HG02642 (cell line): ENCODE measurements at regions not wholly inside any gene's neighbourhood (a gene's known extent, or its start where the extent isn't known, plus 50 kb on each side); places are given as distances from the start of the nearest gene placed in this dataset.
"Not testable (repeated sequence)": the region's sequence is repeated elsewhere in the genome, so short reads cannot be mapped to it uniquely, and the experiment has no call there.

Experiments used
- ATAC-seq: cut with Tn5 transposase; IDR thresholded peaks from one replicate; pipeline ENCODE4 v1.9.1; 2021; ENCODE audit warnings: mild to moderate bottlenecking; ENCODE audit not compliant: unreplicated experiment, poor library complexity

- ATAC-seq, result no peak
Observed at GRCh38 chr12:67892259-67893021, 96.8 kb upstream of the IFNG-AS1 start.

- no peak for ATAC-seq
Observed at GRCh38 chr12:67893022-67893580, 96.1 kb upstream of the IFNG-AS1 start.

GRCh38 chr12:67900418-67900817 lies 88.8 kb upstream of the IFNG-AS1 start:
- ATAC-seq, result not testable (repeated sequence)

GRCh38 chr12:67909091-67909531 lies 80.1 kb upstream of the IFNG-AS1 start:
- no peak for ATAC-seq

- no peak for ATAC-seq
Observed at GRCh38 chr12:67909681-67910080, 79.6 kb upstream of the IFNG-AS1 start.

GRCh38 chr12:67910360-67911274 lies 78.6 kb upstream of the IFNG-AS1 start:
- no peak for ATAC-seq

- ATAC-seq, result no peak
Observed at GRCh38 chr12:67911275-67911600, 78.0 kb upstream of the IFNG-AS1 start.

GRCh38 chr12:67911789-67912188 lies 77.5 kb upstream of the IFNG-AS1 start:
- ATAC-seq, result no peak

GRCh38 chr12:67915335-67915851 lies 73.9 kb upstream of the IFNG-AS1 start:
- ATAC-seq, result no peak

GRCh38 chr12:67916266-67916970 lies 72.8 kb upstream of the IFNG-AS1 start:
- no peak for ATAC-seq

- ATAC-seq, result no peak
Observed at GRCh38 chr12:67917811-67918210, 71.4 kb upstream of the IFNG-AS1 start.

- ATAC-seq, result no peak
Observed at GRCh38 chr12:67918441-67918840, 70.8 kb upstream of the IFNG-AS1 start.

GRCh38 chr12:67919406-67919805 lies 69.8 kb upstream of the IFNG-AS1 start:
- no peak for ATAC-seq

GRCh38 chr12:67920413-67920812 lies 68.8 kb upstream of the IFNG-AS1 start:
- no peak for ATAC-seq

GRCh38 chr12:67921286-67921685 lies 68.0 kb upstream of the IFNG-AS1 start:
- no peak for ATAC-seq

- ATAC-seq, result no peak
Observed at GRCh38 chr12:67922245-67922644, 67.0 kb upstream of the IFNG-AS1 start.

- no peak for ATAC-seq
Observed at GRCh38 chr12:67925077-67925476, 64.2 kb upstream of the IFNG-AS1 start.

GRCh38 chr12:67925552-67925951 lies 63.7 kb upstream of the IFNG-AS1 start:
- ATAC-seq, result no peak

- ATAC-seq, result no peak
Observed at GRCh38 chr12:67926063-67926462, 63.2 kb upstream of the IFNG-AS1 start.

GRCh38 chr12:67927324-67927723 lies 61.9 kb upstream of the IFNG-AS1 start:
- no peak for ATAC-seq
